BE2C (cell line): ENCODE measurements at regions not wholly inside any gene's neighbourhood (a gene's known extent, or its start where the extent isn't known, plus 50 kb on each side); places are given as distances from the start of the nearest gene placed in this dataset.
"Not testable (repeated sequence)": the region's sequence is repeated elsewhere in the genome, so short reads cannot be mapped to it uniquely, and the experiment has no call there.

Experiments used
- DNase-seq: peaks from one replicate; pipeline ENCODE4 v3.0.0-alpha.2; 2020
- H3K27me3 ChIP-seq: fragments of 250-450 bp; sonication (Bioruptor Pico); 2 replicates; pipeline ENCODE4 v1.5.1; 2020; ENCODE audit warnings: mild to moderate bottlenecking
- H3K36me3 ChIP-seq: fragments of 250-450 bp; sonication (Bioruptor Pico); 2 replicates; pipeline ENCODE4 v1.5.1; 2020; ENCODE audit warnings: mild to moderate bottlenecking
- H3K4me1 ChIP-seq: fragments of 250-450 bp; sonication (Bioruptor Pico); 2 replicates; pipeline ENCODE4 v1.5.1; 2020
- H3K4me3 ChIP-seq: 2 replicates; pipeline ENCODE4 v1.5.1; 2011; ENCODE audit warnings: low read depth, low read length
- H3K9me3 ChIP-seq: fragments of 250-450 bp; sonication (Bioruptor Pico); 2 replicates; pipeline ENCODE4 v1.5.1; 2020
- CTCF ChIP-seq: IDR thresholded peaks from 2 replicates; pipeline ENCODE4 v1.5.1; 2012; ENCODE audit warnings: mild to moderate bottlenecking, low read depth, low read length

- TF ChIP-seq CTCF, result no peak
- no peaks in the 10 kb centered on the region for H3K4me1 ChIP-seq
- no peaks in the 10 kb centered on the region for H3K9me3 ChIP-seq
- no peak for DNase-seq
- H3K4me3 ChIP-seq, result no peak overlapping the region
- no peaks in the 10 kb centered on the region for H3K27me3 ChIP-seq
- H3K36me3 ChIP-seq, result no peaks in the 10 kb centered on the region
These were observed 61.9 kb upstream of the ADGRL2 start for GRCh38 chr1:81738875-81739274.

- no peaks in the 10 kb centered on the region for H3K27me3 ChIP-seq
- no peaks in the 10 kb centered on the region for H3K4me1 ChIP-seq
- H3K36me3 ChIP-seq, result no peaks in the 10 kb centered on the region
- no peak for TF ChIP-seq CTCF
- H3K4me3 ChIP-seq, result no peak overlapping the region
- DNase-seq, result no peak
- H3K9me3 ChIP-seq, result no peaks in the 10 kb centered on the region
These were observed 67.3 kb upstream of the ADGRL2 start for GRCh38 chr1:81733480-81733879.

GRCh38 chr1:81731989-81732388 is 68.7 kb upstream of the ADGRL2 start:
- no peaks in the 10 kb centered on the region for H3K27me3 ChIP-seq
- no peak for TF ChIP-seq CTCF
- H3K4me1 ChIP-seq, result no peaks in the 10 kb centered on the region
- no peak for DNase-seq
- no peak overlapping the region for H3K4me3 ChIP-seq
- H3K36me3 ChIP-seq, result no peaks in the 10 kb centered on the region
- no peaks in the 10 kb centered on the region for H3K9me3 ChIP-seq

- Histone ChIP-seq H3K4me3 (no peak overlapping the region), H3K4me1 (no peaks in the 10 kb centered on the region), H3K27me3 (no peaks in the 10 kb centered on the region), H3K36me3 (no peaks in the 10 kb centered on the region), H3K9me3 (no peaks in the 10 kb centered on the region)
- DNase-seq, result no peak
- TF ChIP-seq CTCF, result no peak
These were observed 69.9 kb upstream of the ADGRL2 start for GRCh38 chr1:81730881-81731280.

GRCh38 chr1:81730299-81730698 is 70.4 kb upstream of the ADGRL2 start:
- not testable (repeated sequence) for DNase-seq, H3K36me3 ChIP-seq, H3K4me1 ChIP-seq, H3K4me3 ChIP-seq, H3K27me3 ChIP-seq, H3K9me3 ChIP-seq

GRCh38 chr1:81729818-81730217 is 70.9 kb upstream of the ADGRL2 start:
- Histone ChIP-seq H3K4me3 (no peak overlapping the region), H3K4me1 (no peaks in the 10 kb centered on the region), H3K36me3 (no peaks in the 10 kb centered on the region), H3K9me3 (no peaks in the 10 kb centered on the region), H3K27me3 (no peaks in the 10 kb centered on the region)
- TF ChIP-seq CTCF, result no peak
- DNase-seq, result no peak

- no peaks in the 10 kb centered on the region for H3K9me3 ChIP-seq
- no peaks in the 10 kb centered on the region for H3K27me3 ChIP-seq
- H3K4me3 ChIP-seq, result no peak overlapping the region
- TF ChIP-seq CTCF, result no peak
- no peaks in the 10 kb centered on the region for H3K4me1 ChIP-seq
- H3K36me3 ChIP-seq, result no peaks in the 10 kb centered on the region
- DNase-seq, result no peak
These were observed 71.5 kb upstream of the ADGRL2 start for GRCh38 chr1:81729239-81729638.
